Right forelimb (tissue), 1 donor: ENCODE measurements at regions not wholly inside any gene's neighbourhood (a gene's known extent, or its start where the extent isn't known, plus 50 kb on each side); places are given as distances from the start of the nearest gene placed in this dataset.

Experiments used
- DNase-seq: peaks from one replicate; pipeline ENCODE4 v3.0.0-alpha.2; 2018

DNA sequence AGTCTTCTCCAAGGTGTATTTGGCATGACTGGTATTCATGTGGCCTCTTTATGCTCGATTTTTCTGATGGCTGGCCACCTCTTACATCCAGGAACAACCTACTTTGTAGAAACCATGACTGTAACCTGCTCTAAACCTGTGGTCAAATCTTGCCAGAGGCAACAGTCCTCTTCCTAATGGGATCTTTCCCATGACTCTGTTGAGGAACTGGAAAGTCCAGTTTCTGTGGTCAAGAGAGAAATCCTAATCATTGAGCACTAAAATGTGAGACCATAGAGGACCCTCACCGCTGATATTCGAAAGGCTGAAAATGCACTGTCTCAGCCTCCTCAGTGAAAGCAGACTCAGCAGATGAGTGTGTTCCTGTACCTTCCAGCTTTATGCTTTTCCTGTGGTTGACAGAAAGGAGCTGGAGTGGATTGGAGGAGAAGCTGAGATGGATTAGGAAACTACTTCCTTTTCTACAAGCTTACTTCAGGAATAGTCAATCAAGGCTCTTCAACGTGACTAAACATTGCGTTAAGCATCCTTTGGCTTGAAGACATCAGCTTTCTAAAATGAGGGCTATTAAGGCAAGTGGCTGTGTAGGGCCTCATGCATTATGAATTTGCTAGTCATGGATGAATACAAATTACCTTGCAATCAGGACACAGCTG is 69.7 kb upstream of the DAPK1 start:
- no peak for DNase-seq

DNA sequence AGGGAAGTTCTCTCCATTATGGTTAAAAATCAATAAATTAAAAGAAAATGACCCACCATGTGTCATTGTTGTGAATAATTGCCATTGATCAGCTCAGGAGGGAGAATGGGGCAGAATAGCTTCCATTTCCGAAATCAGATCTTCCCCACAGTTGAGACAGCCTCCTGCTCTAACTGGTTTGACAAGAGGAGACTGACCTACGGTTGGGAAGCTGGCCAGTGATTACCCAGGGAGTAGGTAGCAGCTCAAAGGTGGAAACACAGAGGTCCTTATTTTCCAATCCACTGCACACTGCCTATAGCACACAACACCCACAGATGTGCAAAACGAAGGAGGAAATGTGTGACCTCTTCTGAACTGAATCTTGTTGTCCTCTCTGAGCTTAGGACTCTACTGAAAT is 69.0 kb upstream of the DAPK1 start:
- no peak for DNase-seq

GRCh38 chr9:87431837-87432236 is 65.8 kb upstream of the DAPK1 start:
- DNase-seq = no peak

DNA sequence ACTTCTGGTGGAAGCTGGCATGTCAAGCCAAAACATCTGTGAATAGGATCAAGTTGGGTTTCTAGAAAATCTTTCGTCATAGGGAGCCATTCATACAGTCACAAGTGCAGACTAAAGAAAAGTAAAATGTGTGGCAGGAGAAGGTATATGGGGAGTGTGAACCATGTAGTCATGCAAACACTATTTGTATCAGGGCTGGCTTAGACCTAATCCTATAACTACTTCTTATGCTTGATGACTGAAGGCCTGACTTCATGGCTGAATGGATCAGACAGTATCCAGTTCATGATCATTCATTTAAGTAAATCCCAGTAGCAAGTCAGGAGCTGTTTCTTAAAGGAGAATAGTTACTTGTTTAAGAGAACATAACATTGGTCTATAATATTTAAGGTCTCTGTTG is 63.8 kb upstream of the DAPK1 start:
- no peak for DNase-seq

DNA sequence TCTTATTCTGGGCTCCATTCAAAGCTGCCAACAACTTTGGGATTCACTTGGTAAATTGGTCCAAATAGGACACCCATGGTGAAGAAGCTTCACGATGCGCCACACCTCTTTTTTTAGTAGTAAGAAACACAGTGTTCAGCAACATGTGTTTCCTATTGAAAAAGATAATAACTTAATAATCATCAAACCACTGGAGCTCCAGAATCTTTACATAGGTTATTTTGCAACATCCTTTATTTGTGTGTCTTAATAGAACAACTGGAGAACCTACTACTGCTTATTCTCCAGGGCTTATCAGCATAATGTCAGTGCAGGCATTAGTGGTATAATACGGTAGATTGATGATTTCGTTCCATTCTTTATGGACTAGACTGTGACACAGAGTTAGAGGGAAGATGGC is 63.3 kb upstream of the DAPK1 start:
- no peak for DNase-seq

GRCh38 chr9:87435189-87435880 is 62.3 kb upstream of the DAPK1 start:
- no peak for DNase-seq

DNA sequence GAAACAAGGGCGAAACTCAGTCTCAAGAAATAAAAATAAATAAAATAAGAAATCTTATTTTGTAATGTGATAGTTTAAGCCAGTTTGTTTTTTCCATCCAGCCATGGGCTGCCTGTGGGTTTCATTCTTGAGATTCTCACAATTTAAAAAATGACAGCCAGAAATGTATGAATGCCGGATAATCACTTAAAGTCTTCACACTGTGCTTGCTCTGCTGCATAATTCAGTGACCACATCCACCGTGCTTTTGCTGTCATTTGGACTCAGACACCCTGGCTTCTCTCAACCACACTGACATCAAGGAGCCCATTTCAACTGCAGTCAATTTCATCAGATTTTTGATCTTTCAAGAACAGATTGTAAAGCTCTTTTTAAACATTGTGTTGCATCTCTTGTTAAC is 61.0 kb upstream of the DAPK1 start:
- no peak for DNase-seq

DNA sequence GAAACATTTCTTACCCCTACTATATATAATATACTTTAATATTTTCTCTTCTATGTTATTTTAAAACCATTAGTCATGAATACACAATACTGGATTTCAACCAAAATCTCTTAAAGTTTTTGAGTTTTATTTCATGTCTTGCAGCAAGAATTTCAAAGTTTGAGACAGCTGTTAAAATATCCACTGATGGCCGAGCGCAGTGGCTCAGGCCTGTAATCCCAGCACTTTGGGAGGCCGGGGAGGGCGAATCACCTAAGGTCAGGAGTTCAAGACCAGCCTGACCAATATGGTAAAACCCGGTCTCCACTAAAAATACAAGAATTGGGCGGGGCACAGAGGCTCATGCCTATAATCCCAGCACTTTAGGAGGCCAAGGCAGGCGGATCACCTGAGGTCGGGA is 59.7 kb upstream of the DAPK1 start:
- no peak for DNase-seq

DNA sequence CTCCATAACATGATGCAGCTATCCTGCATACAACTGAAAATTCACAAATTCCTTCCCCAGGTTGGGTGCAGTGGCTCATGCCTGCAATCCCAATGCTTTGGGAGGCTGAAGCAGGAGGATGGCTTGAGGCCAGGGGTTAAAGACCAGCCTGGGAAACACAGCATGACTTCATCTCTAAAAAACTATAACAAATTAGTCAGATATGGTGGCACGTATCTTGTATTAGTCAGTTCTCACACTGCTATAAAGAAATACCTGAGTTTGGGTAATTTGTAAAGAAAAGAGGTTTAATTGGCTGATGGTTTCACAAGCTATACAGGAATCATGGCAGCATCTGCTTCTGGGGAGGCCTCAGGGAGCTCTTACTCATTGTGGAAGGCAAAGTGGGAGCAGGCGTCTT is 56.4 kb upstream of the DAPK1 start:
- DNase-seq = no peak

DNA sequence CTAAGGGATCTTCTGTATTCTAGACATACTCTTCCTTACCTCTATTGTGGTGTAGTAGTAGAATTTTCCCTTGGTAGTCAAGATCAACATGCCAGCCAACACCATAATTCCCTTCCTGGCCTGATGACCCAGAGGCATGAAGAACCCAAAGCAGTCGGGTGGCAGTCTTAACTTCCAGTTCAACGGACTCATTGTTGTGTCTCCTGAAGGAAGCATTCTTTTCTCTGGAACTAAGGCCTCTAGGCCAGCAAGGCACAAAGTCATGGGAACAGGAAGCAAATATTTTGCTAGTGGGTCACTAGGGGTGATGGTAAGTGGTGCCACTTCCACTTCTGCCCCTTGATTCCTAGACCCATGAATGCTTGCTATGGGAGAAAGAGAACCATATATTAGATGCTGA is 55.2 kb upstream of the DAPK1 start:
- no peak for DNase-seq

- no peak for DNase-seq
These were observed 54.7 kb upstream of the DAPK1 start for GRCh38 chr9:87443006-87443405.

GRCh38 chr9:87443461-87443860 is 54.2 kb upstream of the DAPK1 start:
- DNase-seq = no peak

- no peak for DNase-seq
These were observed 52.0 kb upstream of the DAPK1 start for GRCh38 chr9:87445646-87446045.

DNA sequence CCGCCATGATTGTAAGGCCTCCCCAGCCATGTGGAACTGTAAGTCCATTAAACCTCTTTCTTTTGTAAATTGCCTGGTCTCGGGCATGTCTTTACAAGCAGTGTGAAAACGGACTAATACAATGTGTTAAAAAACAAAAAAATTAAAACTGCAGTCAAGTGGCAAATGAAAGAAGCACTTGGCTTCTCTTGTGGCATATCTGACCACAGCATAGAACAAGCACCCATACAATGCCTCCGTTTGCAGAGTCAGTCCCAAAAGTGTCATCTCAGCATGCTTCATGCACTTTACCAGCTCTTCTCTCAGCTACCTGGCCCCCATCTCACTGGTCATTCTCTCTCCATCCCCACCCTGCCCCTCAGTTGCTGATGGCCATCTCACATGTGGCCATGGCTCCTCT is 51.1 kb upstream of the DAPK1 start:
- no peak for DNase-seq

DNA sequence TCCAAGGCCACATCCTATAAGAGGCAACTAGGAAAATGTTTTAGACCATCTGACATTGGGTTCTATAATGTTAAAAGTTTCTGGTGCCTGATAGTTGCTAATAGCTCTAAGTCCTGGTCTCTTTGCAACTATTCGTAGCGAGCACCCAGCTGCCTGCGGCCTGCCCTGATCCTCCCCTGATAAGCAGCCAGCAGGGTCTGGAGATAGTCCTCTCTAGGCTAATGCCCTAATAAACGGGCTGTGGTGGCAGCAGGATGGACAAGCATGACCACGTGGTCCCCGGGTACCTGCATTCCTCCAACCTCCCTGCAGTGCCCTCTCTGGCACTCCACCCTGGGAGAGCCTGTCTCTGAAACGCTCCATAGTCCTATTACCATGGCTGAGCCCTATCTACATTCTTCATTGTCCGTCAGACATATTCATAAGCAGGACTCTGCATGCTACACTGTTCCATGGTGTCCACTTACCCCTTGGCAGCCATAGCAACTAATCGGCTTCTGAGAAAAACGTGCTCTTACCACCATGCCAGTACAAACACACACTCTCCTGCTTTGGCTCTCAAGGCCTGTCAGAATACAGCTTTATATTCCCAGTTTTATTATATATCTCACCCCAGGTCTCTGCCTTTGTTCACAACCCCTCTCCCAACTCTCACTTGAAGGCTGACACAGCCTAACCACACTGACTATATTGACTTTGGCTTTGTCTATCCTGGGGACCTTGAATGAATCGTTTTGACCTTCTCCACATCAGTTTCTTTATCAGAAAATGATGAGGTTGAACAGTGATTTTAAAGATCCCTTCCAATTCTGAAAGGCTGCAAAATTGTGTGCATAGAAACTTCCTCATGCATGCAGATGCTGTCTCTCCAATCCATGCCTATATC is 49.9 kb upstream of the DAPK1 start:
- DNase-seq = no peak
